ENCODE measurements at regions not wholly inside any gene's neighbourhood (a gene's known extent, or its start where the extent isn't known, plus 50 kb on each side); places are given as distances from the start of the nearest gene placed in this dataset.

DNA sequence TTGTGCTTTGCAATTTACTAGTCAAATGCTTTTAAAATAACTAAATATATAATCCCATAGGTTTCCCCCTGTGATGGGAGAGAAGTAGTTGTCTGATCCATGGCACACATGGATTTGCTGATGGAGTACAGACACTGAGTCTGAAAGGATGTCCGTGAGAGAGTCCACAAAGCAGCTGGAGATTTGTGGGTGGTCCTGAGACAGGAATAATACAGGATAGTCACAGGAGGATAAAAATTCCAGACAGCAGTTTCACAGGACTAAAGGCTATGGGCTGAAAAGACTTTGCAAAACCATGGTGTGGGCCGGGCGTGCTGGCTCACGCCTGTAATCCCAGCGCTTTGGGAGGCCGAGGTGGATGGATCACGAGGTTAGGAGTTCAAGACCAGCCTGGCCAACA lies 58.7 kb upstream of the ZFR start:
- DNase-seq (ENCODE audit: low spot score), result no peak

DNA sequence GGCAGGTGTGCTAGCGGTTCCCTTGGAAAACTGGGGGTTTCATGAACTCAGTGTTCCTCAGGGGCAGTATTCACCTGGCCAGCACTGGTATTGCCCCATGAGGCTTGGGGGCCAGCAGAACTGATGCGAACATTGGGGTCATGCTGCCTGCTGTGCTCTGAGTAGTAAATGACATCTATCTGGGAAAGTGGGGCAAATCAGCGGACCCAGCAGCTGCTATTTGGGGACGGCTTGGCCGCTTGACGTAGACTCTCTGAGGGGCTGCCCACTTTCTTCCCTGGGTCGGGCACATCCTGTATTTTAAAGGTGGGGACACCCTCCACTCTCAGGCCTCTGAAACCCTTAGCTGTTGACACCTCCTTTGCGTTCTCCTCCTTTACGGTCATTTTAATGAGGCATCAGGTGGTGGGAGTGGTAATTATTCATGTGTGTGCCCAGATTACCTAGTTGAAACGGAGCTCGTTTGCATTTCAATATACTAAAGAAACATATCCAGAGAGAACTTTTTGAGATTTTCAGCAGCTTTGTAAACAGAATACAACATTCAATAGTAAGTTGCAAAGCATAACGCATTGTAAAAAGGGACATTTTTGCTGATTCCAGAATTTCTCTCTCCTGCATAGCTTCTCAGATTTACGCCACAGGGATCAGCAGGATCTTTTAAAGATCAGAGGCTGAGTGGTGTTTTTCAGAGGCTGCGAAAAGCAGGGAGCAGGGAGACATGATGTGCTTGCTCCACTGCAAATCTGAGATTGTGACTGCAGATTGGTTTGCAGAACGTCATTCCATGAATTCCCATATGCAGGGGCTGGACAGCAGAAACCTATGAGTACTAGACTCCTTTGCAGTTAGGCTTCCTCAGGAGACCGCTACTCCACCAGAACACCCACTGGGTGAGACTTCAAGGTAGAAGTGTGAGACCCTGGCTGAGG lies 56.8 kb upstream of the ZFR start:
- no peak for DNase-seq (ENCODE audit: low spot score)

DNA sequence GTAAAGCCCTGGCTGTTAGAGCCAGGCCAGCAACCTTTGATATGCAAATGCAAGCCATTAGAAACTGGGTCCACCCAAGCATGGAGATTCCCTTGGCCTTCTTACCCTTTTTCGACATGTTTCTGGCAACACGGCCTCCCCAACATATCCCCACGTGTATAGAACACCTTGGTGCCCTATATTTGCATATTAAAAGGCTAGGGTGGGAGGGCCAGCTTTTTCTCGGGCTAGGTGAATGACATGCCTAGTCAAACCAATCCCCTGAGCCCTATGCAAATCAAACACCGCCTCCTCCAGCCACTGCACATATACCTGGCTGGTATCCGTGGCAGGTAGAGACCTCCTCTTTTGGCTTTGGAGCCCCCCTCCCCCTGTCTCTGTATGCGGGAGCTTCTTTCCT lies 55.6 kb upstream of the ZFR start:
- no peak for DNase-seq (ENCODE audit: low spot score)

DNA sequence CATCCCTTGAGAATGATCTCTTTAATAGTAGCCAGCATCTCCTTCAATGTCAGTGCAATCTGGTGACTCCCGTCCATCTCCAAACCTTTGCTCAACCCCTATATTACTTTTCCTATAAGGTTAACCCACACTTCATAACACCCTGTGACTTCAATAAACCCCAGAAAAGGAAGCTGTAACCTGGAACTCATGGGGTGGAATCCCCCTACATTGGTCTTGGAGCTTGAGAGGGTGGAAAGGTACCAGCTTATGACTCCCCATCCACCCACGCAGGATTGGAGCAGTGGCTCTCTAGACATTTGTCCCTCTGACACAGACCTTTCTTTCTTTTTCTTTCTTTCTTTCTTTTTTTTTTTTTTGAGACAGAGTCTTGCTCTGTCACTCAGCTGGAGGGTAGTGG lies 54.7 kb upstream of the ZFR start:
- no peak for DNase-seq (ENCODE audit: low spot score)

GRCh38 chr5:32498484-32498883 lies 53.9 kb upstream of the ZFR start:
- DNase-seq (ENCODE audit: low spot score), result no peak

- DNase-seq (ENCODE audit: low spot score), result no peak
Observed at GRCh38 chr5:32496104-32496503, 51.6 kb upstream of the ZFR start.

GRCh38 chr5:32494827-32495226 lies 50.3 kb upstream of the ZFR start:
- DNase-seq (ENCODE audit: low spot score), result no peak
